ENCODE measurements at regions not wholly inside any gene's neighbourhood (a gene's known extent, or its start where the extent isn't known, plus 50 kb on each side); places are given as distances from the start of the nearest gene placed in this dataset.

DNA sequence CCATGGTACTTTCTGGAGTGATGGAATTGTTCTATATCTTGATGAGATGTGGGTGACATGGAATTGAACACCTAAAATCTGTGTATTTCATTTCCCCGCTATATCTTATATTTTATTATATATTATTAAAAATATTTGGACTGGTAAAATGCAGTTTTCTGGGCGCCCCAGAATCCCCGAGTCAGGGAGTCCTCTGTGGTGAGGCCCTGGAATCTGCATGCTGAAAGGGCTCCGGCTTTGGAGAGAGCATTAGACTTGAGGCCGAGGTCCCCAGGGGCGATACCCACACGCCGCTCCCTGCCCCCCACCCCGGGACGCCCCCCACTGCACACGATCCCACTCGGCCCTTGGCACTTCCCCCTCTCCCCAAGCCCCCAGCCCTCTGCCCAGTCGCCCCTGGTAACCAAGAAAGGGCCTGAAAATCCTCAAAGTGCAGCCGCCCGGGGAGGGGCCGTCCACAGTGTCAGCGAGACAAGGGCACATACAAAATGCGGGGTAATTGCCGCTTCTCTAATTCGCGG, 126.0 kb downstream of the ZFP36L2 start:
- Histone ChIP-seq H3K27ac (peak overlapping the region; percentile 75 to 87 (median 81)), H3K4me1 (peaks cover 0 to 6% (median 0%) of the 10 kb centered on the region in 3 donors), H3K36me3 (no peaks in the 10 kb centered on the region), H3K4me3 (peak overlapping the region in 2 of 4 donors; percentile 26 to 38), H3K9me3 (no peaks in the 10 kb centered on the region), H3K27me3 (no peaks in the 10 kb centered on the region)
- no peak for DNase-seq
- intact Hi-C loops (cut with DNase I) = no loop called here
- TF ChIP-seq, protein P1, sequence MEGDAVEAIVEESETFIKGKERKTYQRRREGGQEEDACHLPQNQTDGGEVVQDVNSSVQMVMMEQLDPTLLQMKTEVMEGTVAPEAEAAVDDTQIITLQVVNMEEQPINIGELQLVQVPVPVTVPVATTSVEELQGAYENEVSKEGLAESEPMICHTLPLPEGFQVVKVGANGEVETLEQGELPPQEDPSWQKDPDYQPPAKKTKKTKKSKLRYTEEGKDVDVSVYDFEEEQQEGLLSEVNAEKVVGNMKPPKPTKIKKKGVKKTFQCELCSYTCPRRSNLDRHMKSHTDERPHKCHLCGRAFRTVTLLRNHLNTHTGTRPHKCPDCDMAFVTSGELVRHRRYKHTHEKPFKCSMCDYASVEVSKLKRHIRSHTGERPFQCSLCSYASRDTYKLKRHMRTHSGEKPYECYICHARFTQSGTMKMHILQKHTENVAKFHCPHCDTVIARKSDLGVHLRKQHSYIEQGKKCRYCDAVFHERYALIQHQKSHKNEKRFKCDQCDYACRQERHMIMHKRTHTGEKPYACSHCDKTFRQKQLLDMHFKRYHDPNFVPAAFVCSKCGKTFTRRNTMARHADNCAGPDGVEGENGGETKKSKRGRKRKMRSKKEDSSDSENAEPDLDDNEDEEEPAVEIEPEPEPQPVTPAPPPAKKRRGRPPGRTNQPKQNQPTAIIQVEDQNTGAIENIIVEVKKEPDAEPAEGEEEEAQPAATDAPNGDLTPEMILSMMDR (IDR thresholded peaks at IDR 0.05) = no peak
- peak in 1 of 4 donors; percentile 3 for ATAC-seq
- WGBS, 2 donors = 54 to 58% methylated on average over 21 of the region's 21 CpGs
- no peak for FAIRE-seq

GRCh38 chr2:43099797-43100196, 126.6 kb downstream of the ZFP36L2 start:
- ATAC-seq = no peak
- H3K36me3 ChIP-seq = no peaks in the 10 kb centered on the region

DNA sequence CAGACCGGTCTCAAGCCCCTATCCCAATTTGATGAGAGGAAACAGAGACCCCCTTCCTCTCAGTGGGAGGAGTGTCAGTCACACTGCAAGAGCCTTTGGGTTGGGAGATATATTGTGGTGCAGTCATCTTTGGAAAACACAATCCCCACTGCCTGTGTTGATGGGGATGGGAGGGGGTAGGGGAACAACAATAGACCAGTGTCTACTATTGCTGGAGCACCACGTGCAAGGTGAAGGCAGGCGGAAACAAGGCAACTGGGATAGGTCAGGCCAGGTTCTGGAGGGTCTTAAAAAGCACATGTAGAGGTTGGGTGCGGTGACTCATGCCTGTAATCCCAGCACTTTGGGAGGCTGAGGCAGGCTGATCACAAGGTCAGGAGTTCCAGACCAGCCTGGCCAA, 127.9 kb downstream of the ZFP36L2 start:
- no peaks in the 10 kb centered on the region for H3K27me3 ChIP-seq
- H3K4me3 ChIP-seq = no peak overlapping the region
- TF ChIP-seq, protein P1 (IDR thresholded peaks at IDR 0.05) = no peak
- no peak for ATAC-seq
- WGBS, 2 donors = 87 to 88% methylated on average over 4 of the region's 4 CpGs
- intact Hi-C loops (cut with DNase I) = no loop called here
- FAIRE-seq = no peak
- H3K4me1 ChIP-seq = peaks cover 0 to 6% (median 0%) of the 10 kb centered on the region in 3 donors
- DNase-seq = no peak
- H3K9me3 ChIP-seq = no peaks in the 10 kb centered on the region
- no peaks in the 10 kb centered on the region for H3K36me3 ChIP-seq
- H3K27ac ChIP-seq = no peak overlapping the region

More at GRCh38 chr2:43099797-43100196, 126.6 kb downstream of the ZFP36L2 start:
- no peak for FAIRE-seq
- intact Hi-C loops (cut with DNase I) = no loop called here
- TF ChIP-seq, protein P1 (IDR thresholded peaks at IDR 0.05) = no peak
- Histone ChIP-seq H3K4me3 (no peak overlapping the region), H3K4me1 (peaks cover 0 to 6% (median 0%) of the 10 kb centered on the region in 3 donors), H3K27me3 (no peaks in the 10 kb centered on the region), H3K27ac (no peak overlapping the region), H3K9me3 (no peaks in the 10 kb centered on the region)
- WGBS, 2 donors = 93 to 97% methylated on average over 4 of the region's 4 CpGs
- DNase-seq = no peak

GRCh38 chr2:43097644-43098408, 128.6 kb downstream of the ZFP36L2 start:
- TF ChIP-seq, protein P1 (IDR thresholded peaks at IDR 0.05) = no peak
- Histone ChIP-seq H3K4me3 (no peak overlapping the region), H3K27me3 (no peaks in the 10 kb centered on the region), H3K9me3 (no peaks in the 10 kb centered on the region), H3K36me3 (no peaks in the 10 kb centered on the region), H3K27ac (no peak overlapping the region), H3K4me1 (peaks cover 0 to 4% (median 0%) of the 10 kb centered on the region in 3 donors)
- DNase-seq (no peak), ATAC-seq (peak in 1 of 4 donors; percentile 15), FAIRE-seq (no peak)
- 64 to 67% methylated on average over 7 of the region's 7 CpGs for WGBS, 2 donors
- intact Hi-C loops (cut with DNase I) = no loop called here

Measured in pancreas (tissue), 10 donors.